Esophagus squamous epithelium (tissue), 4 donors: ENCODE measurements at regions not wholly inside any gene's neighbourhood (a gene's known extent, or its start where the extent isn't known, plus 50 kb on each side); places are given as distances from the start of the nearest gene placed in this dataset.

ENCODE experiments used
- POLR2A ChIP-seq, 4 donors: fragments of 450-650 bp; IDR thresholded peaks; one replicate each; pipeline ENCODE4 v1.6.1; 2017; ENCODE audit warnings: antibody characterized with exemption in 4 of 4, mild to moderate bottlenecking in 4 of 4, moderate library complexity in 3 of 4
- TF ChIP-seq, protein P1 (sequence below), 6 experiments: fragments of 450-650 bp in 4 of 6; fragments of 200-600 bp in 2 of 6; sonication (generic) in 2 of 6; IDR thresholded peaks; one replicate each; pipeline ENCODE4 v1.5.1; 2016 to 2019; ENCODE audit warnings: antibody characterized with exemption in 6 of 6, mild to moderate bottlenecking in 4 of 6, moderate library complexity in 4 of 6

GRCh38 chr10:31261511-31262311, 57.3 kb upstream of the ZEB1 start:
- TF ChIP-seq, protein P1, sequence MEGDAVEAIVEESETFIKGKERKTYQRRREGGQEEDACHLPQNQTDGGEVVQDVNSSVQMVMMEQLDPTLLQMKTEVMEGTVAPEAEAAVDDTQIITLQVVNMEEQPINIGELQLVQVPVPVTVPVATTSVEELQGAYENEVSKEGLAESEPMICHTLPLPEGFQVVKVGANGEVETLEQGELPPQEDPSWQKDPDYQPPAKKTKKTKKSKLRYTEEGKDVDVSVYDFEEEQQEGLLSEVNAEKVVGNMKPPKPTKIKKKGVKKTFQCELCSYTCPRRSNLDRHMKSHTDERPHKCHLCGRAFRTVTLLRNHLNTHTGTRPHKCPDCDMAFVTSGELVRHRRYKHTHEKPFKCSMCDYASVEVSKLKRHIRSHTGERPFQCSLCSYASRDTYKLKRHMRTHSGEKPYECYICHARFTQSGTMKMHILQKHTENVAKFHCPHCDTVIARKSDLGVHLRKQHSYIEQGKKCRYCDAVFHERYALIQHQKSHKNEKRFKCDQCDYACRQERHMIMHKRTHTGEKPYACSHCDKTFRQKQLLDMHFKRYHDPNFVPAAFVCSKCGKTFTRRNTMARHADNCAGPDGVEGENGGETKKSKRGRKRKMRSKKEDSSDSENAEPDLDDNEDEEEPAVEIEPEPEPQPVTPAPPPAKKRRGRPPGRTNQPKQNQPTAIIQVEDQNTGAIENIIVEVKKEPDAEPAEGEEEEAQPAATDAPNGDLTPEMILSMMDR (IDR thresholded peaks at IDR 0.05): no peak
- TF ChIP-seq POLR2A (IDR thresholded peaks at IDR 0.05): no peak
